Cardiac fibroblast (primary cell): ENCODE measurements at regions not wholly inside any gene's neighbourhood (a gene's known extent, or its start where the extent isn't known, plus 50 kb on each side); places are given as distances from the start of the nearest gene placed in this dataset.

ENCODE experiments used
- DNase-seq, 2 donors: peaks; one replicate each; pipeline versions ENCODE4 v3.0.0 to v3.0.0-alpha.2; 2010; ENCODE audit warnings: low read depth in 2 of 2
- H3K4me3 ChIP-seq, 2 donors: replicated peaks in 1 of 2; 1 replicate in 1 of 2; 2 replicates in 1 of 2; pipeline ENCODE4 v1.5.1; 2011; ENCODE audit warnings: low read depth in 2 of 2, low read length in 2 of 2, mild to moderate bottlenecking in 2 of 2, moderate library complexity in 1 of 2
- CTCF ChIP-seq: IDR thresholded peaks from one replicate; pipeline ENCODE4 v1.5.1; 2011; ENCODE audit warnings: low read depth, mild to moderate bottlenecking, low read length, inconsistent platforms

DNA sequence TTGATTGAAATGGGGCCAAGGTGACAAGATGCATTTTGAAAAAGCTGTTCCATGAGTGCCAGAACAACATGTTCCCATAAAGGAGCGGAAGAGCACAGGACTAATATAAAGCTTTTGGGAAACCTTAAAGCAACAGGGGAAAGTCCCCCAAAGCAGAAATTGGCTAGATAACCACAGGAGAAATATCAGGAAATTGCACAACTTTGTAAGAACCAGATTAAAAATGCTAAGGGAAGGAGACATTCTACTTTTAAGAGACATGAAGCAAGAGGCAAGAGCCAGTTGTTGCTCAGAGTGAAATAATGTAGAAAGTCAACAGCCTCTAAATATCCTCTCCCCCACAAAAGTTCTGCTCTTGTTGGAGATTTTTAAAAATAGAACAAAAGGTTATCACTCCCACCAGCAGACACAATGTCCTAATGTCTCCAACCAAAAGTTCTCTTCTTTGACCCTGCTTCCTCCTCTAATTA, 85.2 kb upstream of the LNX1 start:
- H3K4me3 ChIP-seq: no peak overlapping the region
- peak; percentile 94 to 95 for DNase-seq
- no peak for TF ChIP-seq CTCF

DNA sequence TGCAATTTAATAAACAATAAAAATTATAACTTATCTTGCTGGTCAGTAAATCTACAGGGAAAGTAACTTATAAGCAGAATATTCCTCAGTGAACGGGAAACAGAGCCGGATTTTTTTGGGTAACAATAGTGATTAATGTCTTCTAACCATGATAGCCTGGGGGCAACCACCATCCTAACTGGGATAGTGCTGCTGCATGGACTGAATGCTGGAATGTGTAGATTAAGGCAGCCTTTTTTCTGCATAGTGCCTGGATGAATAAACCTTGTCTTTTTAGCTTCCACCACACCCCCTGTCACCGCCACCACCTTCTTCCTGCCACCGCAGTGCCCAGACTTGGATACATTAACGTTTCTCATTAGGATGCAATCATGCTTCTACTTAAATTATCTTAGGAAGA, 83.6 kb upstream of the LNX1 start:
- no peak overlapping the region for H3K4me3 ChIP-seq
- no peak for TF ChIP-seq CTCF
- DNase-seq: no peak

GRCh38 chr4:53672873-53673272, 81.6 kb upstream of the LNX1 start:
- TF ChIP-seq CTCF: no peak
- no peak for DNase-seq
- H3K4me3 ChIP-seq: no peak overlapping the region

- no peak for DNase-seq
- no peak overlapping the region for H3K4me3 ChIP-seq
- no peak for TF ChIP-seq CTCF
Observed at GRCh38 chr4:53671757-53672156, 80.5 kb upstream of the LNX1 start.

- no peak for TF ChIP-seq CTCF
- DNase-seq: no peak
- H3K4me3 ChIP-seq: no peak overlapping the region
Observed at GRCh38 chr4:53659737-53660136, 68.5 kb upstream of the LNX1 start.

GRCh38 chr4:53659112-53659511, 67.8 kb upstream of the LNX1 start:
- H3K4me3 ChIP-seq: no peak overlapping the region
- TF ChIP-seq CTCF: no peak
- no peak for DNase-seq

- H3K4me3 ChIP-seq: no peak overlapping the region
- no peak for TF ChIP-seq CTCF
- DNase-seq: no peak
Observed at GRCh38 chr4:53658029-53658428, 66.7 kb upstream of the LNX1 start.
